ENCODE measurements at regions not wholly inside any gene's neighbourhood (a gene's known extent, or its start where the extent isn't known, plus 50 kb on each side); places are given as distances from the start of the nearest gene placed in this dataset.

DNA sequence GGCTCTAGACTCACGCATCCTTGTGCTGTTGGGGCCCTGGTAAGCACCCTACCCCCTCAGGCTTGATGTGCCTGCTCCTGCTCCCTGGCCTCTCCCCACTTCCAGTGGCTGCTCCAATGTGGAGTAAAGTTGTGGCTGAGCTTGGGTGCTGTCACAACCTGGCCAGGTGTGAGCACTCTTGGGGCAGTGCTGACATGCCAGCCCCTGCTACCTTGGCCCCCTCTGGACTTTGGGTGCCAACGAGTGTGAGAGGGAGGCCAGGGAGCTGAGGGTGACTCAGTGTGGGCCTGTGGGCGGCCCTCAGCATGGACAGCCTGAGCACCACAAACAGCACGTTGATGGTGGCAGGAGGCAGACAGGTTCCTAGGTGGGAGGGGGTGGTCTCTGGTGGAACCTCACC is 870.2 kb upstream of the C9orf72 start:
- TF ChIP-seq, protein P1, sequence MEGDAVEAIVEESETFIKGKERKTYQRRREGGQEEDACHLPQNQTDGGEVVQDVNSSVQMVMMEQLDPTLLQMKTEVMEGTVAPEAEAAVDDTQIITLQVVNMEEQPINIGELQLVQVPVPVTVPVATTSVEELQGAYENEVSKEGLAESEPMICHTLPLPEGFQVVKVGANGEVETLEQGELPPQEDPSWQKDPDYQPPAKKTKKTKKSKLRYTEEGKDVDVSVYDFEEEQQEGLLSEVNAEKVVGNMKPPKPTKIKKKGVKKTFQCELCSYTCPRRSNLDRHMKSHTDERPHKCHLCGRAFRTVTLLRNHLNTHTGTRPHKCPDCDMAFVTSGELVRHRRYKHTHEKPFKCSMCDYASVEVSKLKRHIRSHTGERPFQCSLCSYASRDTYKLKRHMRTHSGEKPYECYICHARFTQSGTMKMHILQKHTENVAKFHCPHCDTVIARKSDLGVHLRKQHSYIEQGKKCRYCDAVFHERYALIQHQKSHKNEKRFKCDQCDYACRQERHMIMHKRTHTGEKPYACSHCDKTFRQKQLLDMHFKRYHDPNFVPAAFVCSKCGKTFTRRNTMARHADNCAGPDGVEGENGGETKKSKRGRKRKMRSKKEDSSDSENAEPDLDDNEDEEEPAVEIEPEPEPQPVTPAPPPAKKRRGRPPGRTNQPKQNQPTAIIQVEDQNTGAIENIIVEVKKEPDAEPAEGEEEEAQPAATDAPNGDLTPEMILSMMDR (conservative IDR thresholded peaks at IDR 0.05; ENCODE audit: low read length), result no peak
- TF ChIP-seq EZH2phosphoT487 (IDR thresholded peaks at IDR 0.05; ENCODE audit: borderline replicate concordance), result no peak

Measured in Loucy (cell line).